GM21529 (cell line): ENCODE measurements at regions not wholly inside any gene's neighbourhood (a gene's known extent, or its start where the extent isn't known, plus 50 kb on each side); places are given as distances from the start of the nearest gene placed in this dataset.

Experiments used
- ATAC-seq: cut with Tn5 transposase; IDR thresholded peaks from one replicate; pipeline ENCODE4 v1.9.1; 2021; ENCODE audit not compliant: unreplicated experiment

- no peak for ATAC-seq
Observed at GRCh38 chr10:116792817-116793216, 50.5 kb upstream of the HSPA12A start.

- ATAC-seq: no peak
Observed at GRCh38 chr10:116796469-116796868, 52.8 kb upstream of the ENO4 start.

DNA sequence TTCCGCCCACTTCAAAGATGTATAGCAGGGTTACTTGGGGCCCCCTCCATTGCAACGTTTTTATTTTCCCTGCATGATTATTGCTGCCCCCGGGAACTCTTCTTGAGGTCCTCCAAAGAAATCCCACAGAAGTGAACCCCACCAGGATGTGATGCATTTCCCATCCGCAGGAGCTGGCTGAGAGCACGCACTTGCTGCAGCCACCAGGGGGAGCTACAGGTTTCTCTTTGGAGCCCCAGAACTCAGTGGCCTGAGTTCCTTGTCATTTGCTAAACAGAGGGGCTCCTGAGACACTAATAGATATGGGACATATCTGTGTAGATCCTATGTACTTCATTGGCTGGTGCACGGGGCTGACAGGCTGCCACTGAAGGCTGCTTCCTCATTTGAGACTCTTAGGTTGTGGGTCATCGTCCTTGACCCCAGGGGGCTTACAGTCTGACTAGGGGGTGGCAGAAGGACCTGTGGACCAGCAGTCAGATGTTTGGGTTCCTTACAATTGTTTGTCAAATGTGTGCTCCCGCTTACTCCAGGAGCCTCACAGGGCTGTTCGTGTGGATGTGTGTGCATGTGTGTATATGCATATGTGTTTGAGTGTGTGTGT, 52.3 kb upstream of the ENO4 start:
- ATAC-seq: peak; percentile 84

DNA sequence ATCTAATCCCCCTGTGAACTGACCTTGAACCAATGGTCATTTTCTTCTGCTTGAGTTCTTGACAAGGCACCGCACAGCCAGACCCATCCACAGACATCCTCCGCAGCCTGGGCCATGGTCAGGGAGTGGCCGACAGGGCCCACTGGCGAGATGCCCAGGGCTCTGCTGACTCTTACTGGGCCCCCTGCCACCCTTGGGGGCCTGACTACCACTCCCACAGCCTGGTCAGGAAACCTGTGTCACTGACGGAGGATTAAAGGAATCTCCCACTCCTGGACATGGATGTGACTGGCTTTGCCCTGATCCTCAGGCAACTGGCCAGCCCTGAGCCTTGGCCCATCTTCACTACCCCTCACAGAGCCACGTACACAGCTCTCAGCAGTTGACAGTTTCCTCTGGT, 50.4 kb upstream of the ENO4 start:
- ATAC-seq: no peak
